ENCODE measurements at regions not wholly inside any gene's neighbourhood (a gene's known extent, or its start where the extent isn't known, plus 50 kb on each side); places are given as distances from the start of the nearest gene placed in this dataset.

DNA sequence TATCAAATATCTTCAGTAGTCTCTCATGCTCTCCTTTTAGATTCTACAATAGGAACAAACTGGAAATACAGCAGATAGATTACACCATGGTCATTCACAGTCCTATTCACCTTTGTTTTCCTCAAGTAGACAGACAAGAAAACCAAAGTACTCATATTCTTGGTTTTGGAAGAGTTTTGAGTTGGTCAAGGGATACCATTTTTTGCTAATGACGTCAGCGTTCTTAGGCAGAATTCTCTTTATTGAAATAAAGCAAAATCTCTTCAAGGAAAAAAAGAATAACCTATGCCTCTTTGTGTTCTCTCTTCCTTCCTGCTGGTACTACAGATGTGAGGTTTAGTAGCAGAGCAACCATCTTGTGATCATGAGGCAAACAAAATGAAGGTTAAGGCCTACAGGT, 268.3 kb upstream of the PDZRN3 start:
- TF ChIP-seq, protein P1, sequence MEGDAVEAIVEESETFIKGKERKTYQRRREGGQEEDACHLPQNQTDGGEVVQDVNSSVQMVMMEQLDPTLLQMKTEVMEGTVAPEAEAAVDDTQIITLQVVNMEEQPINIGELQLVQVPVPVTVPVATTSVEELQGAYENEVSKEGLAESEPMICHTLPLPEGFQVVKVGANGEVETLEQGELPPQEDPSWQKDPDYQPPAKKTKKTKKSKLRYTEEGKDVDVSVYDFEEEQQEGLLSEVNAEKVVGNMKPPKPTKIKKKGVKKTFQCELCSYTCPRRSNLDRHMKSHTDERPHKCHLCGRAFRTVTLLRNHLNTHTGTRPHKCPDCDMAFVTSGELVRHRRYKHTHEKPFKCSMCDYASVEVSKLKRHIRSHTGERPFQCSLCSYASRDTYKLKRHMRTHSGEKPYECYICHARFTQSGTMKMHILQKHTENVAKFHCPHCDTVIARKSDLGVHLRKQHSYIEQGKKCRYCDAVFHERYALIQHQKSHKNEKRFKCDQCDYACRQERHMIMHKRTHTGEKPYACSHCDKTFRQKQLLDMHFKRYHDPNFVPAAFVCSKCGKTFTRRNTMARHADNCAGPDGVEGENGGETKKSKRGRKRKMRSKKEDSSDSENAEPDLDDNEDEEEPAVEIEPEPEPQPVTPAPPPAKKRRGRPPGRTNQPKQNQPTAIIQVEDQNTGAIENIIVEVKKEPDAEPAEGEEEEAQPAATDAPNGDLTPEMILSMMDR (IDR thresholded peaks at IDR 0.05), result no peak
- TF ChIP-seq POLR2A (IDR thresholded peaks at IDR 0.05), result no peak

Measured in Peyer's patch (tissue), 4 donors.